HCT116 (cell line): ENCODE measurements at regions not wholly inside any gene's neighbourhood (a gene's known extent, or its start where the extent isn't known, plus 50 kb on each side); places are given as distances from the start of the nearest gene placed in this dataset.

Experiments used
- CEBPB ChIP-seq: IDR thresholded peaks from 2 replicates; pipeline ENCODE4 v1.6.1; 2012; ENCODE audit warnings: low read depth
- EZH2 ChIP-seq: fragments of 200-600 bp; sonication (generic); IDR thresholded peaks from 2 replicates; pipeline ENCODE4 v1.6.1; 2017; ENCODE audit warnings: antibody characterized with exemption, mixed run types
- FOSL1 ChIP-seq: IDR thresholded peaks from 2 replicates; pipeline ENCODE4 v1.6.1; 2012; ENCODE audit warnings: low read depth
- POLR2A ChIP-seq: IDR thresholded peaks from 2 replicates; pipeline ENCODE4 v1.7.0; 2011; ENCODE audit warnings: borderline replicate concordance; ENCODE audit not compliant: insufficient read depth, insufficient read length; ENCODE audit errors: extremely low read depth
- POLR2AphosphoS5 ChIP-seq: IDR thresholded peaks from 2 replicates; pipeline ENCODE4 v1.6.1; 2011; ENCODE audit warnings: mild to moderate bottlenecking, low read depth, low read length, moderate library complexity
- RAD21 ChIP-seq: IDR thresholded peaks from 2 replicates; pipeline ENCODE4 v1.6.1; 2012; ENCODE audit warnings: low read depth, mild to moderate bottlenecking
- SRF ChIP-seq: IDR thresholded peaks from 2 replicates; pipeline ENCODE4 v1.6.1; 2012; ENCODE audit warnings: low read depth
- TCF7L2 ChIP-seq: IDR thresholded peaks from 2 replicates; pipeline ENCODE4 v1.7.0; 2011; ENCODE audit warnings: borderline replicate concordance, inconsistent platforms; ENCODE audit not compliant: insufficient read depth, insufficient read length; ENCODE audit errors: extremely low read depth
- YY1 ChIP-seq: IDR thresholded peaks from 2 replicates; pipeline ENCODE4 v1.6.1; 2011; ENCODE audit warnings: low read length, low read depth, moderate library complexity, mild to moderate bottlenecking; ENCODE audit not compliant: insufficient replicate concordance; ENCODE audit errors: extremely low read depth
- ZNF274 ChIP-seq: fragments of 200-500 bp; sonication (Bioruptor generic); IDR thresholded peaks from 2 replicates; pipeline ENCODE4 v1.6.1; 2014; ENCODE audit warnings: mild to moderate bottlenecking, low read depth, low read length, inconsistent platforms
- TF ChIP-seq, protein P1 (sequence below), 3 experiments: fragments of 200-600 bp in 1 of 3; sonication (generic) in 1 of 3; IDR thresholded peaks in 2 of 3; conservative IDR thresholded peaks in 1 of 3; 2 replicates each; pipeline ENCODE4 v1.5.1; 2012 to 2017; ENCODE audit warnings: low read depth in 2 of 3, low read length in 2 of 3, antibody characterized with exemption in 1 of 3, borderline replicate concordance in 1 of 3, control low read depth in 1 of 3, mild to moderate bottlenecking in 1 of 3, mixed read lengths in 1 of 3, mixed run types in 1 of 3, moderate library complexity in 1 of 3; ENCODE audit not compliant: insufficient read depth in 1 of 3
- TF ChIP-seq, protein P2 (sequence below): IDR thresholded peaks from 2 replicates; pipeline ENCODE4 v1.6.1; 2012; ENCODE audit warnings: low read depth
- TF ChIP-seq, protein P3 (sequence below): IDR thresholded peaks from 2 replicates; pipeline ENCODE4 v1.6.1; 2012

DNA sequence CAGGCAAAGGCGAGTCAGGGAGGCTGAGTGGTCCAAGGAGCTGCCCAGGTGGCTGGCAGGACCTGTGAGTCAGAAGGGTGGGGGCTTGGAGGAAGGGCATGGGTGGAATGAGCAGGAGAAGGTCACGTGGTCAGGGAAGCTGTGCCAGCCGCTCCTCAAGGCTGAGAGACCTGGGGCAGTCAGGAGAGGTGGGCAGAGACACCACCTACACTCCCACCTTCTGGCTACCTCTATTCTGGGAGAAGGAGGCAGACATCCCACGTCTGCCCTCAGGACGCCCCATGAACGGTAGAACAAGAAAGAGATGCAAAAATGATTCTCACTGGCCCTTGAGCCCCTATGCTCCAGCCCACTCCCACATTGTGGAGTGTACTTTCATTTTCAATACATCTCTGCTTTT, 151.8 kb upstream of the RAB4A start:
- TF ChIP-seq YY1 (no peak), RAD21 (no peak), POLR2A (no peak), CEBPB (no peak), POLR2AphosphoS5 (no peak), EZH2 (no peak), FOSL1 (no peak), ZNF274 (no peak), SRF (no peak), TCF7L2 (no peak)
- TF ChIP-seq, protein P1, sequence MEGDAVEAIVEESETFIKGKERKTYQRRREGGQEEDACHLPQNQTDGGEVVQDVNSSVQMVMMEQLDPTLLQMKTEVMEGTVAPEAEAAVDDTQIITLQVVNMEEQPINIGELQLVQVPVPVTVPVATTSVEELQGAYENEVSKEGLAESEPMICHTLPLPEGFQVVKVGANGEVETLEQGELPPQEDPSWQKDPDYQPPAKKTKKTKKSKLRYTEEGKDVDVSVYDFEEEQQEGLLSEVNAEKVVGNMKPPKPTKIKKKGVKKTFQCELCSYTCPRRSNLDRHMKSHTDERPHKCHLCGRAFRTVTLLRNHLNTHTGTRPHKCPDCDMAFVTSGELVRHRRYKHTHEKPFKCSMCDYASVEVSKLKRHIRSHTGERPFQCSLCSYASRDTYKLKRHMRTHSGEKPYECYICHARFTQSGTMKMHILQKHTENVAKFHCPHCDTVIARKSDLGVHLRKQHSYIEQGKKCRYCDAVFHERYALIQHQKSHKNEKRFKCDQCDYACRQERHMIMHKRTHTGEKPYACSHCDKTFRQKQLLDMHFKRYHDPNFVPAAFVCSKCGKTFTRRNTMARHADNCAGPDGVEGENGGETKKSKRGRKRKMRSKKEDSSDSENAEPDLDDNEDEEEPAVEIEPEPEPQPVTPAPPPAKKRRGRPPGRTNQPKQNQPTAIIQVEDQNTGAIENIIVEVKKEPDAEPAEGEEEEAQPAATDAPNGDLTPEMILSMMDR (IDR thresholded peaks at IDR 0.05 in 2 of 3, conservative IDR thresholded peaks at IDR 0.05 in 1 of 3; ENCODE audit: borderline replicate concordance in 1 of 3, insufficient read depth in 1 of 3, low read depth in 2 of 3, low read length in 2 of 3), result no peak
- TF ChIP-seq, protein P2, sequence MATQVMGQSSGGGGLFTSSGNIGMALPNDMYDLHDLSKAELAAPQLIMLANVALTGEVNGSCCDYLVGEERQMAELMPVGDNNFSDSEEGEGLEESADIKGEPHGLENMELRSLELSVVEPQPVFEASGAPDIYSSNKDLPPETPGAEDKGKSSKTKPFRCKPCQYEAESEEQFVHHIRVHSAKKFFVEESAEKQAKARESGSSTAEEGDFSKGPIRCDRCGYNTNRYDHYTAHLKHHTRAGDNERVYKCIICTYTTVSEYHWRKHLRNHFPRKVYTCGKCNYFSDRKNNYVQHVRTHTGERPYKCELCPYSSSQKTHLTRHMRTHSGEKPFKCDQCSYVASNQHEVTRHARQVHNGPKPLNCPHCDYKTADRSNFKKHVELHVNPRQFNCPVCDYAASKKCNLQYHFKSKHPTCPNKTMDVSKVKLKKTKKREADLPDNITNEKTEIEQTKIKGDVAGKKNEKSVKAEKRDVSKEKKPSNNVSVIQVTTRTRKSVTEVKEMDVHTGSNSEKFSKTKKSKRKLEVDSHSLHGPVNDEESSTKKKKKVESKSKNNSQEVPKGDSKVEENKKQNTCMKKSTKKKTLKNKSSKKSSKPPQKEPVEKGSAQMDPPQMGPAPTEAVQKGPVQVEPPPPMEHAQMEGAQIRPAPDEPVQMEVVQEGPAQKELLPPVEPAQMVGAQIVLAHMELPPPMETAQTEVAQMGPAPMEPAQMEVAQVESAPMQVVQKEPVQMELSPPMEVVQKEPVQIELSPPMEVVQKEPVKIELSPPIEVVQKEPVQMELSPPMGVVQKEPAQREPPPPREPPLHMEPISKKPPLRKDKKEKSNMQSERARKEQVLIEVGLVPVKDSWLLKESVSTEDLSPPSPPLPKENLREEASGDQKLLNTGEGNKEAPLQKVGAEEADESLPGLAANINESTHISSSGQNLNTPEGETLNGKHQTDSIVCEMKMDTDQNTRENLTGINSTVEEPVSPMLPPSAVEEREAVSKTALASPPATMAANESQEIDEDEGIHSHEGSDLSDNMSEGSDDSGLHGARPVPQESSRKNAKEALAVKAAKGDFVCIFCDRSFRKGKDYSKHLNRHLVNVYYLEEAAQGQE, result no peak
- TF ChIP-seq, protein P3, sequence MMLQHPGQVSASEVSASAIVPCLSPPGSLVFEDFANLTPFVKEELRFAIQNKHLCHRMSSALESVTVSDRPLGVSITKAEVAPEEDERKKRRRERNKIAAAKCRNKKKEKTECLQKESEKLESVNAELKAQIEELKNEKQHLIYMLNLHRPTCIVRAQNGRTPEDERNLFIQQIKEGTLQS, result no peak
